IMR-90 (cell line): ENCODE measurements at regions not wholly inside any gene's neighbourhood (a gene's known extent, or its start where the extent isn't known, plus 50 kb on each side); places are given as distances from the start of the nearest gene placed in this dataset.

Experiments
- ATAC-seq: fragments of 200-7000 bp; cut with Tn5 transposase; 2 replicates; pipeline ENCODE4 v1.9.1; 2020; ENCODE audit warnings: low read depth, mild to moderate bottlenecking, moderate library complexity
- BruUV-seq: library from RNA; stranded (reverse); fragments of 400-500 nt; replicated peaks from 2 replicates; lab custom pipeline; 2021; lab: Mats Ljungman, UMichigan
- CTCF ChIA-PET: fragments of 300-600 bp; formaldehyde crosslinking; extraction: SDS; loops from one replicate; lab custom pipeline; 2021; ENCODE audit warnings: antibody characterized with exemption; lab: Yijun Ruan, JAX
- POLR2A ChIA-PET: fragments of 300-600 bp; sonication (Branson Sonifier 250); formaldehyde crosslinking; loops from one replicate; lab custom pipeline; 2022; ENCODE audit warnings: antibody characterized with exemption; ENCODE audit not compliant: unreplicated experiment; lab: Charles Lee
- DNase-seq: peaks from one replicate; pipeline ENCODE4 v3.0.0; 2013
- H2AFZ ChIP-seq: replicated peaks from 2 replicates; pipeline ENCODE3; 2013; ENCODE audit warnings: low read length, mild to moderate bottlenecking; ENCODE audit not compliant: poor library complexity
- H2AK5ac ChIP-seq: 2 replicates; pipeline ENCODE4 v1.6.1; 2013; ENCODE audit warnings: low read depth, low read length, inconsistent platforms
- H2AK9ac ChIP-seq: replicated peaks from 2 replicates; pipeline ENCODE3; 2013; ENCODE audit warnings: mild to moderate bottlenecking, low read depth, low read length, moderate library complexity; ENCODE audit not compliant: poor library complexity
- H2BK120ac ChIP-seq: 2 replicates; pipeline ENCODE4 v1.6.1; 2013; ENCODE audit warnings: low read depth, low read length, inconsistent platforms
- H2BK15ac ChIP-seq: 3 replicates; pipeline ENCODE4 v1.6.1; 2013; ENCODE audit warnings: low read depth, low read length, inconsistent platforms
- H2BK20ac ChIP-seq: 2 replicates; pipeline ENCODE4 v1.6.1; 2013; ENCODE audit warnings: low read depth, mild to moderate bottlenecking, inconsistent platforms, low read length, moderate library complexity
- H2BK5ac ChIP-seq: 2 replicates; pipeline ENCODE4 v1.6.1; 2013; ENCODE audit warnings: mild to moderate bottlenecking, low read depth, low read length, inconsistent platforms; ENCODE audit not compliant: poor library complexity, severe bottlenecking
- H3K14ac ChIP-seq: replicated peaks from 2 replicates; pipeline ENCODE4 v1.6.1; 2013; ENCODE audit warnings: low read depth, low read length, inconsistent platforms
- H3K18ac ChIP-seq: 2 replicates; pipeline ENCODE4 v1.6.1; 2013; ENCODE audit warnings: low read depth, low read length, control low read depth
- H3K23ac ChIP-seq: 2 replicates; pipeline ENCODE4 v1.6.1; 2013; ENCODE audit warnings: low read depth, low read length, inconsistent platforms
- H3K27ac ChIP-seq: 2 replicates; pipeline ENCODE4 v1.5.1; 2013; ENCODE audit warnings: mild to moderate bottlenecking, control low read depth, low read length; ENCODE audit not compliant: insufficient read depth
- H3K27me3 ChIP-seq: 2 replicates; pipeline ENCODE4 v1.6.1; 2013; ENCODE audit warnings: low read length; ENCODE audit not compliant: control insufficient read depth, insufficient read depth
- H3K36me3 ChIP-seq: 2 replicates; pipeline ENCODE4 v1.6.1; 2013; ENCODE audit warnings: low read length, mixed read lengths; ENCODE audit not compliant: control insufficient read depth, insufficient read depth
- H3K4ac ChIP-seq: 2 replicates; pipeline ENCODE4 v1.6.1; 2013; ENCODE audit warnings: low read depth, low read length, inconsistent platforms
- H3K4me1 ChIP-seq: 2 replicates; pipeline ENCODE4 v1.6.1; 2013; ENCODE audit warnings: low read length, mixed read lengths; ENCODE audit not compliant: control insufficient read depth, insufficient read depth
- H3K4me2 ChIP-seq: 2 replicates; pipeline ENCODE4 v1.6.1; 2013; ENCODE audit warnings: low read depth, mild to moderate bottlenecking, control low read depth, low read length, moderate library complexity
- H3K4me3 ChIP-seq: 2 replicates; pipeline ENCODE4 v1.5.1; 2013; ENCODE audit warnings: low read depth, mild to moderate bottlenecking, control low read depth, low read length, moderate library complexity; ENCODE audit not compliant: insufficient read depth
- H3K56ac ChIP-seq: 2 replicates; pipeline ENCODE4 v1.6.1; 2013; ENCODE audit warnings: low read length, inconsistent platforms; ENCODE audit not compliant: insufficient read depth; ENCODE audit errors: extremely low read depth
- H3K79me1 ChIP-seq, 2 experiments: 2 replicates each; pipeline ENCODE4 v1.6.1; 2013; ENCODE audit warnings: low read length in 2 of 2, inconsistent platforms in 1 of 2, low read depth in 1 of 2
- H3K9ac ChIP-seq: 2 replicates; pipeline ENCODE4 v1.6.1; 2013; ENCODE audit warnings: low read depth, low read length, control low read depth
- H3K9me1 ChIP-seq: 2 replicates; pipeline ENCODE4 v1.6.1; 2013; ENCODE audit warnings: low read length, inconsistent platforms; ENCODE audit not compliant: insufficient read depth
- H3K9me3 ChIP-seq: 2 replicates; pipeline ENCODE4 v1.6.1; 2013; ENCODE audit warnings: low read length; ENCODE audit not compliant: control insufficient read depth, insufficient read depth
- H4K20me1 ChIP-seq: 2 replicates; pipeline ENCODE4 v1.6.1; 2013; ENCODE audit warnings: low read length, inconsistent platforms; ENCODE audit not compliant: insufficient read depth
- H4K5ac ChIP-seq: 2 replicates; pipeline ENCODE4 v1.6.1; 2013; ENCODE audit warnings: mild to moderate bottlenecking, low read depth, low read length, control low read depth
- H4K8ac ChIP-seq, 2 experiments: 2 replicates each; pipeline ENCODE4 v1.6.1; 2013; ENCODE audit warnings: low read depth in 2 of 2, low read length in 2 of 2, control low read depth in 1 of 2, inconsistent platforms in 1 of 2
- H4K91ac ChIP-seq: 2 replicates; pipeline ENCODE4 v1.6.1; 2013; ENCODE audit warnings: low read depth, low read length, inconsistent platforms; ENCODE audit not compliant: insufficient read depth
- CHD1 ChIP-seq: IDR thresholded peaks from 2 replicates; pipeline ENCODE4 v1.6.1; 2012; ENCODE audit warnings: low read depth, low read length, improper control_type of control experiment
- CTCF ChIP-seq: conservative IDR thresholded peaks from 2 replicates; pipeline ENCODE4 v1.5.1; 2012; ENCODE audit warnings: mild to moderate bottlenecking, low read depth, low read length, improper control_type of control experiment
- ELK1 ChIP-seq: fragments of 150-350 bp; IDR thresholded peaks from 2 replicates; pipeline ENCODE4 v1.6.1; 2016; ENCODE audit warnings: low read depth, mild to moderate bottlenecking, low read length, moderate library complexity, borderline replicate concordance
- FOS ChIP-seq: fragments of 150-350 bp; IDR thresholded peaks from 2 replicates; pipeline ENCODE4 v1.6.1; 2016; ENCODE audit warnings: low read depth, low read length
- MAFK ChIP-seq: IDR thresholded peaks from 2 replicates; pipeline ENCODE4 v1.6.1; 2012; ENCODE audit warnings: low read depth, low read length, improper control_type of control experiment
- MAZ ChIP-seq: IDR thresholded peaks from 2 replicates; pipeline ENCODE4 v1.6.1; 2012; ENCODE audit warnings: low read depth, mild to moderate bottlenecking, low read length, improper control_type of control experiment, moderate library complexity, borderline replicate concordance
- NFE2L2 ChIP-seq: fragments of 150-350 bp; IDR thresholded peaks from 2 replicates; pipeline ENCODE4 v1.6.1; 2016; ENCODE audit warnings: low read depth, mild to moderate bottlenecking, low read length
- RAD21 ChIP-seq: IDR thresholded peaks from 2 replicates; pipeline ENCODE4 v1.6.1; 2012; ENCODE audit warnings: low read length, improper control_type of control experiment
- RFX5 ChIP-seq: IDR thresholded peaks from 2 replicates; pipeline ENCODE4 v1.8.0; 2012; ENCODE audit warnings: low read depth, mild to moderate bottlenecking, low read length, moderate library complexity
- SMC3 ChIP-seq: fragments of 150-350 bp; IDR thresholded peaks from 2 replicates; pipeline ENCODE4 v1.6.1; 2016; ENCODE audit warnings: low read depth, mild to moderate bottlenecking, antibody characterized with exemption, low read length, moderate library complexity
- WGBS, 2 experiments: methylation state at CpG; one replicate each; pipeline versions ENCODE4 v1.1.5 to v1.1.7; 2013; ENCODE audit warnings: missing lambda C conversion rate in 2 of 2; ENCODE audit not compliant: insufficient read length in 1 of 2; ENCODE audit errors: extremely low coverage in 2 of 2; 5-methylcytosine and 5-hydroxymethylcytosine counted together
- dilution Hi-C: fragments of 300-500 bp; cut with HindIII; formaldehyde crosslinking; loops from one replicate; pipeline ENCODE4 v1.14.3; 2018; ENCODE audit warnings: low sequenced_read_pairs; ENCODE audit not compliant: unreplicated experiment
- in situ Hi-C: fragments of 300-500 bp; cut with MboI; formaldehyde crosslinking; loops from 3 replicates; pipeline ENCODE4 v1.14.3; 2019; ENCODE audit warnings: low sequenced_read_pairs, inconsistent platforms, mixed read lengths
- intact Hi-C: fragments of 100-400 bp; cut with micrococcal nuclease; formaldehyde crosslinking; loops from 2 replicates; pipeline ENCODE4 v1.10.0; 2022

GRCh38 chr2:215565897-215566296 lies 130.0 kb upstream of the FN1 start:
- H3K4me2 ChIP-seq, result no peak overlapping the region
- DNase-seq, result no peak
- no peaks in the 10 kb centered on the region for H3K36me3 ChIP-seq
- H3K4me3 ChIP-seq, result no peak overlapping the region
- H3K9me3 ChIP-seq, result no peaks in the 10 kb centered on the region
- no CpG with 5 or more reads among the region's 2 CpGs for WGBS, 2 experiments
- ATAC-seq, result no peak
- intact Hi-C loops, result no loop called here
- H2AK9ac ChIP-seq, result no peak overlapping the region
- H2BK15ac ChIP-seq, result no peak overlapping the region
- no peak overlapping the region for H4K91ac ChIP-seq
- no peak overlapping the region for H2AFZ ChIP-seq
- no peaks in the 10 kb centered on the region for H3K79me1 ChIP-seq
- dilution Hi-C loops, result no loop called here
- no TSS peak for BruUV-seq
- ChIA-PET POLR2A (no interaction called here), CTCF (interaction anchor here (1.4 to 1.6 kb wide), 2 partner anchors 12 to 21 kb away, joined by 4 to 6 read pairs; no protein-coding TSS in a partner anchor)
- H3K27me3 ChIP-seq, result no peaks in the 10 kb centered on the region
- H2BK20ac ChIP-seq, result no peak overlapping the region
- H3K9ac ChIP-seq, result no peak overlapping the region
- no peaks in the 10 kb centered on the region for H3K4me1 ChIP-seq
- no peak overlapping the region for H3K18ac ChIP-seq
- H3K14ac ChIP-seq, result no peak overlapping the region
- H3K27ac ChIP-seq, result no peak overlapping the region
- H3K4ac ChIP-seq, result no peak overlapping the region
- H4K5ac ChIP-seq, result no peak overlapping the region
- H3K56ac ChIP-seq, result no peak overlapping the region
- TF ChIP-seq MAFK, result no peak
- TF ChIP-seq CTCF, result no peak
- no peak for TF ChIP-seq SMC3
- TF ChIP-seq CHD1, result no peak
- no peak for TF ChIP-seq NFE2L2
- no peak for TF ChIP-seq RAD21
- no peak for TF ChIP-seq MAZ
- TF ChIP-seq FOS, result no peak
- no peak for TF ChIP-seq RFX5
- TF ChIP-seq ELK1, result no peak
- no peak overlapping the region for H4K8ac ChIP-seq
- no peak overlapping the region for H2AK5ac ChIP-seq
- no peak overlapping the region for H2BK120ac ChIP-seq
- H4K20me1 ChIP-seq, result no peaks in the 10 kb centered on the region
- H3K9me1 ChIP-seq, result no peaks in the 10 kb centered on the region
- no peak overlapping the region for H3K23ac ChIP-seq
- in situ Hi-C loops, result no loop called here
- no peak overlapping the region for H2BK5ac ChIP-seq
